Stimulated activated naive B cell treated with anti-CD40 and anti-IgM and Interleukin-4, amounts not matched to agents 10 μg/mL and 1 μg/mL and 100 μg/mL, for 72 hours (primary cell): ENCODE measurements at regions not wholly inside any gene's neighbourhood (a gene's known extent, or its start where the extent isn't known, plus 50 kb on each side); places are given as distances from the start of the nearest gene placed in this dataset.

ENCODE experiments used
- ATAC-seq, 2 donors: fragments of 150-1000 bp; cut with Tn5 transposase; replicated peaks; 2 replicates each; pipeline ENCODE4 v1.10.0; 2021; ENCODE audit warnings: moderate library complexity in 1 of 2
- DNase-seq: peaks from one replicate; pipeline ENCODE4 v3.0.0; 2021
- H3K27ac Mint-ChIP-seq: one replicate; pipeline ENCODE4 v1.8.0; 2022; ENCODE audit warnings: mild to moderate bottlenecking, mixed read lengths
- H3K27me3 Mint-ChIP-seq, 2 donors: one replicate each; pipeline ENCODE4 v1.8.0; 2022; ENCODE audit warnings: mixed read lengths in 2 of 2
- H3K36me3 Mint-ChIP-seq, 2 donors: one replicate each; pipeline ENCODE4 v1.8.0; 2022; ENCODE audit warnings: mixed read lengths in 2 of 2, mild to moderate bottlenecking in 1 of 2
- H3K4me1 Mint-ChIP-seq, 2 donors: one replicate each; pipeline ENCODE4 v1.8.0; 2022; ENCODE audit warnings: mixed read lengths in 2 of 2, mild to moderate bottlenecking in 1 of 2
- H3K4me3 Mint-ChIP-seq, 2 donors: one replicate each; pipeline ENCODE4 v1.8.0; 2022; ENCODE audit warnings: mild to moderate bottlenecking in 2 of 2, mixed read lengths in 2 of 2, moderate library complexity in 1 of 2
- H3K9me3 Mint-ChIP-seq, 2 donors: one replicate each; pipeline ENCODE4 v1.8.0; 2022; ENCODE audit warnings: mixed read lengths in 2 of 2, mild to moderate bottlenecking in 1 of 2

- no peak overlapping the region for H3K27ac Mint-ChIP-seq
- no peak for ATAC-seq
Observed at GRCh38 chr2:49278561-49278960, 124.2 kb upstream of the FSHR start.

GRCh38 chr2:49278141-49278540 lies 123.8 kb upstream of the FSHR start:
- ATAC-seq, result no peak
- DNase-seq, result no peak
- Mint-ChIP-seq H3K4me3 (no peak overlapping the region), H3K9me3 (peaks cover 8 to 10% of the 10 kb centered on the region in 2 donors), H3K36me3 (no peaks in the 10 kb centered on the region), H3K27me3 (no peaks in the 10 kb centered on the region), H3K27ac (no peak overlapping the region), H3K4me1 (no peaks in the 10 kb centered on the region)

More at GRCh38 chr2:49278561-49278960, 124.2 kb upstream of the FSHR start:
- DNase-seq, result no peak
- no peak overlapping the region for H3K4me3 Mint-ChIP-seq
- H3K4me1 Mint-ChIP-seq, result no peaks in the 10 kb centered on the region
- H3K27me3 Mint-ChIP-seq, result no peaks in the 10 kb centered on the region
- peaks cover 8 to 10% of the 10 kb centered on the region in 2 donors for H3K9me3 Mint-ChIP-seq
- H3K36me3 Mint-ChIP-seq, result no peaks in the 10 kb centered on the region

GRCh38 chr2:49271060-49271606 lies 116.8 kb upstream of the FSHR start:
- Mint-ChIP-seq H3K9me3 (peaks cover 0 to 3% of the 10 kb centered on the region in 2 donors), H3K27me3 (no peaks in the 10 kb centered on the region), H3K27ac (no peak overlapping the region), H3K4me3 (no peak overlapping the region), H3K4me1 (no peaks in the 10 kb centered on the region), H3K36me3 (no peaks in the 10 kb centered on the region)
- no peak for DNase-seq
- ATAC-seq, result no peak

- DNase-seq, result no peak
- H3K4me3 Mint-ChIP-seq, result no peak overlapping the region
- no peaks in the 10 kb centered on the region for H3K27me3 Mint-ChIP-seq
- no peaks in the 10 kb centered on the region for H3K36me3 Mint-ChIP-seq
- no peak for ATAC-seq
- H3K27ac Mint-ChIP-seq, result no peak overlapping the region
- H3K4me1 Mint-ChIP-seq, result no peaks in the 10 kb centered on the region
- peaks cover 0 to 4% of the 10 kb centered on the region in 2 donors for H3K9me3 Mint-ChIP-seq
Observed at GRCh38 chr2:49270091-49270490, 115.8 kb upstream of the FSHR start.

GRCh38 chr2:49265471-49265870 lies 111.2 kb upstream of the FSHR start:
- Mint-ChIP-seq H3K4me3 (no peak overlapping the region), H3K9me3 (peaks cover 2 to 4% of the 10 kb centered on the region in 2 donors), H3K36me3 (no peaks in the 10 kb centered on the region), H3K4me1 (no peaks in the 10 kb centered on the region), H3K27me3 (no peaks in the 10 kb centered on the region), H3K27ac (no peak overlapping the region)
- DNase-seq, result no peak
- no peak for ATAC-seq

GRCh38 chr2:49262801-49263560 lies 108.7 kb upstream of the FSHR start:
- Mint-ChIP-seq H3K9me3 (peaks cover 2 to 4% of the 10 kb centered on the region in 2 donors), H3K4me1 (no peaks in the 10 kb centered on the region), H3K27me3 (no peaks in the 10 kb centered on the region), H3K27ac (no peak overlapping the region), H3K36me3 (no peaks in the 10 kb centered on the region), H3K4me3 (no peak overlapping the region)
- ATAC-seq (no peak), DNase-seq (no peak)

- ATAC-seq (no peak), DNase-seq (no peak)
- peaks cover 2 to 4% of the 10 kb centered on the region in 2 donors for H3K9me3 Mint-ChIP-seq
- H3K27me3 Mint-ChIP-seq, result no peaks in the 10 kb centered on the region
- H3K4me1 Mint-ChIP-seq, result no peaks in the 10 kb centered on the region
- no peak overlapping the region for H3K27ac Mint-ChIP-seq
- H3K4me3 Mint-ChIP-seq, result no peak overlapping the region
- no peaks in the 10 kb centered on the region for H3K36me3 Mint-ChIP-seq
Observed at GRCh38 chr2:49261781-49262180, 107.5 kb upstream of the FSHR start.

GRCh38 chr2:49260979-49261538 lies 106.7 kb upstream of the FSHR start:
- Mint-ChIP-seq H3K9me3 (peaks cover under 1 to 2% of the 10 kb centered on the region in 2 donors), H3K27me3 (no peaks in the 10 kb centered on the region), H3K4me3 (no peak overlapping the region), H3K4me1 (no peaks in the 10 kb centered on the region), H3K27ac (no peak overlapping the region), H3K36me3 (no peaks in the 10 kb centered on the region)
- DNase-seq (no peak), ATAC-seq (no peak)

- H3K27me3 Mint-ChIP-seq, result no peaks in the 10 kb centered on the region
- H3K4me1 Mint-ChIP-seq, result no peaks in the 10 kb centered on the region
- peaks cover 0 to 2% of the 10 kb centered on the region in 2 donors for H3K9me3 Mint-ChIP-seq
- H3K4me3 Mint-ChIP-seq, result no peak overlapping the region
- ATAC-seq (no peak), DNase-seq (no peak)
- no peak overlapping the region for H3K27ac Mint-ChIP-seq
- H3K36me3 Mint-ChIP-seq, result no peaks in the 10 kb centered on the region
Observed at GRCh38 chr2:49259926-49260325, 105.6 kb upstream of the FSHR start.

- no peak for DNase-seq
- no peaks in the 10 kb centered on the region for H3K36me3 Mint-ChIP-seq
- ATAC-seq, result no peak
- no peak overlapping the region for H3K27ac Mint-ChIP-seq
- H3K27me3 Mint-ChIP-seq, result no peaks in the 10 kb centered on the region
- H3K4me1 Mint-ChIP-seq, result no peaks in the 10 kb centered on the region
- no peak overlapping the region for H3K4me3 Mint-ChIP-seq
- H3K9me3 Mint-ChIP-seq, result no peaks in the 10 kb centered on the region
Observed at GRCh38 chr2:49255409-49255971, 101.2 kb upstream of the FSHR start.

- no peak for ATAC-seq
- H3K27ac Mint-ChIP-seq, result no peak overlapping the region
- H3K4me3 Mint-ChIP-seq, result no peak overlapping the region
Observed at GRCh38 chr2:49254401-49254800, 100.1 kb upstream of the FSHR start.

GRCh38 chr2:49251766-49252165 lies 97.5 kb upstream of the FSHR start:
- no peaks in the 10 kb centered on the region for H3K9me3 Mint-ChIP-seq
- ATAC-seq, result no peak
- H3K4me3 Mint-ChIP-seq, result no peak overlapping the region
- no peaks in the 10 kb centered on the region for H3K36me3 Mint-ChIP-seq
- H3K27me3 Mint-ChIP-seq, result no peaks in the 10 kb centered on the region
- H3K27ac Mint-ChIP-seq, result no peak overlapping the region
- no peaks in the 10 kb centered on the region for H3K4me1 Mint-ChIP-seq
- DNase-seq, result no peak

More at GRCh38 chr2:49254401-49254800, 100.1 kb upstream of the FSHR start:
- Mint-ChIP-seq H3K36me3 (no peaks in the 10 kb centered on the region), H3K27me3 (no peaks in the 10 kb centered on the region), H3K9me3 (no peaks in the 10 kb centered on the region), H3K4me1 (no peaks in the 10 kb centered on the region)
- DNase-seq, result no peak

- Mint-ChIP-seq H3K9me3 (no peaks in the 10 kb centered on the region), H3K27ac (no peak overlapping the region), H3K27me3 (no peaks in the 10 kb centered on the region), H3K4me3 (no peak overlapping the region), H3K36me3 (no peaks in the 10 kb centered on the region), H3K4me1 (no peaks in the 10 kb centered on the region)
- ATAC-seq (no peak), DNase-seq (no peak)
Observed at GRCh38 chr2:49251251-49251650, 96.9 kb upstream of the FSHR start.

GRCh38 chr2:49248506-49248905 lies 94.2 kb upstream of the FSHR start:
- Mint-ChIP-seq H3K27me3 (no peaks in the 10 kb centered on the region), H3K9me3 (peaks cover 6 to 11% of the 10 kb centered on the region in 2 donors), H3K36me3 (no peaks in the 10 kb centered on the region), H3K27ac (no peak overlapping the region), H3K4me3 (no peak overlapping the region), H3K4me1 (no peaks in the 10 kb centered on the region)
- ATAC-seq, result no peak
- no peak for DNase-seq

- Mint-ChIP-seq H3K27me3 (no peaks in the 10 kb centered on the region), H3K4me1 (no peaks in the 10 kb centered on the region), H3K4me3 (no peak overlapping the region), H3K9me3 (peaks cover 9 to 15% of the 10 kb centered on the region in 2 donors), H3K36me3 (no peaks in the 10 kb centered on the region), H3K27ac (no peak overlapping the region)
- ATAC-seq (no peak), DNase-seq (no peak)
Observed at GRCh38 chr2:49241991-49242390, 87.7 kb upstream of the FSHR start.
